ENCODE measurements at regions not wholly inside any gene's neighbourhood (a gene's known extent, or its start where the extent isn't known, plus 50 kb on each side); places are given as distances from the start of the nearest gene placed in this dataset.

- intact Hi-C loops (cut with DNase I), result loop anchor here (5.0 kb wide), 2 partner anchors 91 to 206 kb away; partner anchors contain the start of gene WLS
- Histone ChIP-seq H3K9me3 (no peaks in the 10 kb centered on the region), H3K4me3 (no peak overlapping the region), H3K27me3 (replicated peaks; ENCODE audit: insufficient read depth) (no peaks in the 10 kb centered on the region), H3K27ac (peak overlapping the region; percentile 36 to 38), H3K4me1 (replicated peaks) (no peaks in the 10 kb centered on the region), H3K36me3 (no peaks in the 10 kb centered on the region)
- WGBS, result 65% methylated on average over 15 of the region's 15 CpGs
- TF ChIP-seq CTCF (IDR thresholded peaks at IDR 0.05) (no peak), POLR2A (IDR thresholded peaks at IDR 0.05) (no peak), POLR2AphosphoS5 (IDR thresholded peaks at IDR 0.05) (no peak)
- DNase-seq (ENCODE audit: low spot score), result no peak
These were observed 90.7 kb upstream of the WLS start for GRCh38 chr1:68322837-68323687.

- intact Hi-C loops (cut with DNase I), result loop anchor here (5.0 kb wide), 2 partner anchors 90 to 205 kb away; partner anchors contain the start of gene WLS
- H3K27me3 ChIP-seq (replicated peaks; ENCODE audit: insufficient read depth), result no peaks in the 10 kb centered on the region
- H3K36me3 ChIP-seq, result no peaks in the 10 kb centered on the region
- no peaks in the 10 kb centered on the region for H3K4me1 ChIP-seq (replicated peaks)
- DNase-seq (ENCODE audit: low spot score), result no peak
- H3K9me3 ChIP-seq, result no peaks in the 10 kb centered on the region
- H3K27ac ChIP-seq, result peak overlapping the region in 1 of 2 donors; percentile 38
- no peak overlapping the region for H3K4me3 ChIP-seq
- TF ChIP-seq POLR2A (IDR thresholded peaks at IDR 0.05) (no peak), CTCF (IDR thresholded peaks at IDR 0.05) (no peak), POLR2AphosphoS5 (IDR thresholded peaks at IDR 0.05) (no peak)
- WGBS, result 85% methylated on average over 4 of the region's 4 CpGs
These were observed 89.8 kb upstream of the WLS start for GRCh38 chr1:68322096-68322495.

DNA sequence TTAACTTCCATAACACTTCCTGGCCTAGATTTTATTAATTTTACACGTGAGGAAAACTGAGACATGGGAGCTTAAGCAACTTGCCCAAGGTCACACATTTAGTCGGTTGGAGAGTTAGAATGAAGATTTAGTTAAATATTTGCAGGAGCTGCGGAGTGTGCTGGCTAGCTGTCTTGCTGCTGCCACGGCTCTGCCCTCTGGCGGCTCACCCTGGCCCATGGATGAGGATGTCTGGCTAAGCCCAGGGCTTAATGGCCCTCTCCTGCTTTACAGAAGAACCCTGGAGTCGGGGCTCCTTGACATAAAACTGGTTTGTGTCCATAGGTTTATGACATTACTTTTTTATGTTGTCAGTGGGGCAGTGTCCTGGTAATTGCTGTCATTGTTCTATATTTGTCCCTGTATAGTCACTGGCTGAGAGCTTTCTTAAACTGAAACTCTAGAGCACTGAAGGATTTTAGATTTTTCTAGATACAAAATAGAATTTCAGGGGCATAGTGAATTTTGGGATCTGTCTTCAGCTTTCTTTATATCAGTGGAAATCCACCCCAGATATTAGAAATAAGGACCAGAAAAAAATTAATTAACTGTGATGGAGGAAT lies 88.9 kb upstream of the WLS start:
- no peaks in the 10 kb centered on the region for H3K27me3 ChIP-seq (replicated peaks; ENCODE audit: insufficient read depth)
- intact Hi-C loops (cut with DNase I), result loop anchor here (5.0 kb wide), 2 partner anchors 89 to 204 kb away; partner anchors contain the start of gene WLS
- 11% methylated on average over 6 of the region's 6 CpGs for WGBS
- DNase-seq (ENCODE audit: low spot score), result peak; percentile 71
- H3K36me3 ChIP-seq, result no peaks in the 10 kb centered on the region
- H3K9me3 ChIP-seq, result no peaks in the 10 kb centered on the region
- no peak overlapping the region for H3K27ac ChIP-seq
- TF ChIP-seq POLR2A (IDR thresholded peaks at IDR 0.05), result no peak
- TF ChIP-seq CTCF (IDR thresholded peaks at IDR 0.05), result peak; percentile 40 to 77 (median 72)
- peak; percentile 32 for TF ChIP-seq POLR2AphosphoS5 (IDR thresholded peaks at IDR 0.05)
- H3K4me3 ChIP-seq, result no peak overlapping the region
- no peaks in the 10 kb centered on the region for H3K4me1 ChIP-seq (replicated peaks)

DNA sequence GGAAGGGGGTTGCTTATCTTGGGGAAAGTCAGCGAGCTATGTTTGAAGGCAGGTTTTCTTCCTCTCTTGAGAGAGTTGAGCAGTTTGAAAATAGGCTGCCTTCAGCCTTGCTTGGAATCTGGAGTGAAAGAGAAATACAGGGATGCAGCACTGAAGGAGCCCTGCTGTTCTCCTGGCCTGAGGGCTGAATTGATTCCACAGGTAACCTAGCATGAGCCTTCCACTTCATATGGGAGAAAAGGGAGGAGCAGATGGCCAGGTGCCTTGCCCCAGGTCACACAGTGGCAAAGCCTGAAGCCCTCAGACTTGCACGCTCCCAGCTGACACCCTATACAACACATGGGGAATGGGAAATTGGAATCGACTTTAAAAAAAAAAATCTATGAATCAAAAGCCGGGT lies 88.0 kb upstream of the WLS start:
- intact Hi-C loops (cut with DNase I), result loop anchor here (5.0 kb wide), 2 partner anchors 88 to 203 kb away; partner anchors contain the start of gene WLS
- WGBS, result 85% methylated on average over 4 of the region's 4 CpGs
- Histone ChIP-seq H3K27me3 (replicated peaks; ENCODE audit: insufficient read depth) (no peaks in the 10 kb centered on the region), H3K4me1 (replicated peaks) (no peaks in the 10 kb centered on the region), H3K9me3 (no peaks in the 10 kb centered on the region), H3K27ac (no peak overlapping the region), H3K36me3 (no peaks in the 10 kb centered on the region), H3K4me3 (no peak overlapping the region)
- TF ChIP-seq POLR2AphosphoS5 (IDR thresholded peaks at IDR 0.05) (no peak), POLR2A (IDR thresholded peaks at IDR 0.05) (no peak), CTCF (IDR thresholded peaks at IDR 0.05) (no peak)
- no peak for DNase-seq (ENCODE audit: low spot score)

Measured in prostate gland (tissue), 2 donors.